ENCODE measurements at regions not wholly inside any gene's neighbourhood (a gene's known extent, or its start where the extent isn't known, plus 50 kb on each side); places are given as distances from the start of the nearest gene placed in this dataset.

GRCh38 chr12:107449891-107450290, 235.7 kb upstream of the PWP1 start:
- no peak for TF ChIP-seq CTCF (IDR thresholded peaks at IDR 0.05; ENCODE audit: control extremely low read depth in 1 of 3, insufficient read depth in 1 of 3, low read depth in 1 of 3, low read length in 3 of 3)
- TF ChIP-seq TAF1 (IDR thresholded peaks at IDR 0.05; ENCODE audit: low read depth, low read length) = no peak
- TF ChIP-seq USF2 (IDR thresholded peaks at IDR 0.05; ENCODE audit: low read length) = no peak
- TF ChIP-seq CHD2 (IDR thresholded peaks at IDR 0.05; ENCODE audit: low read length) = no peak
- no peak for TF ChIP-seq POLR2A (IDR thresholded peaks at IDR 0.05; ENCODE audit: control extremely low read depth in 1 of 2, low read depth in 2 of 2, low read length in 2 of 2)
- no peak for TF ChIP-seq BCL11A (IDR thresholded peaks at IDR 0.05; ENCODE audit: low read depth in 2 of 2, low read length in 2 of 2)
- TF ChIP-seq EP300 (IDR thresholded peaks at IDR 0.05; ENCODE audit: borderline replicate concordance in 1 of 2, low read depth in 2 of 2, low read length in 2 of 2) = no peak
- TF ChIP-seq EZH2 (IDR thresholded peaks at IDR 0.05; ENCODE audit: low read depth, low read length, severe bottlenecking) = no peak
- TF ChIP-seq SP4 (IDR thresholded peaks at IDR 0.05; ENCODE audit: low read length) = no peak
- TF ChIP-seq KDM1A (IDR thresholded peaks at IDR 0.05; ENCODE audit: borderline replicate concordance, low read length) = no peak
- TF ChIP-seq RFX5 (IDR thresholded peaks at IDR 0.05; ENCODE audit: borderline replicate concordance, low read depth, low read length) = no peak

Measured in H1 (cell line).